ENCODE measurements at regions not wholly inside any gene's neighbourhood (a gene's known extent, or its start where the extent isn't known, plus 50 kb on each side); places are given as distances from the start of the nearest gene placed in this dataset.

GRCh38 chr11:109506115-109506514, 84.1 kb downstream of the C11orf87 start:
- no peaks in the 10 kb centered on the region for H3K4me1 Mint-ChIP-seq (ENCODE audit: low read depth)
- H3K27me3 ChIP-seq (ENCODE audit: control insufficient read depth in 1 of 2, insufficient read depth in 2 of 2, low read length in 2 of 2), result no peaks in the 10 kb centered on the region
- H3K36me3 ChIP-seq (ENCODE audit: insufficient read depth, low read length), result no peaks in the 10 kb centered on the region
- DNase-seq (no peak), ATAC-seq (ENCODE audit: poor library complexity) (no peak)
- H3K9me3 ChIP-seq (ENCODE audit: control insufficient read depth in 1 of 2, insufficient read depth in 1 of 2, low read length in 2 of 2), result no peaks in the 10 kb centered on the region
- H3K9me3 Mint-ChIP-seq, result no peaks in the 10 kb centered on the region
- H3K4me3 ChIP-seq (ENCODE audit: low read length), result no peak overlapping the region
- intact Hi-C loops (cut with DNase I, micrococcal nuclease), result no loop called here
- H3K27ac Mint-ChIP-seq, result no peak overlapping the region
- no peaks in the 10 kb centered on the region for H3K27me3 Mint-ChIP-seq
- H3K27ac ChIP-seq (ENCODE audit: low read depth in 1 of 2, low read length in 2 of 2), result no peak overlapping the region
- H3K4me1 ChIP-seq (ENCODE audit: insufficient read depth, low read length), result no peaks in the 10 kb centered on the region
- no peak for TF ChIP-seq CTCF (IDR thresholded peaks at IDR 0.05)
- CTCF ChIA-PET, result no interaction called here
- POLR2A ChIA-PET, result no interaction called here
- no peak overlapping the region for H3K4me3 Mint-ChIP-seq
- no peaks in the 10 kb centered on the region for H3K36me3 Mint-ChIP-seq (ENCODE audit: low read depth)

- Mint-ChIP-seq H3K4me1 (ENCODE audit: low read depth) (no peaks in the 10 kb centered on the region), H3K27me3 (no peaks in the 10 kb centered on the region), H3K27ac (no peak overlapping the region), H3K4me3 (no peak overlapping the region), H3K9me3 (no peaks in the 10 kb centered on the region), H3K36me3 (ENCODE audit: low read depth) (no peaks in the 10 kb centered on the region)
- Histone ChIP-seq H3K4me3 (ENCODE audit: low read length) (no peak overlapping the region), H3K9me3 (ENCODE audit: control insufficient read depth in 1 of 2, insufficient read depth in 1 of 2, low read length in 2 of 2) (no peaks in the 10 kb centered on the region), H3K27ac (ENCODE audit: low read depth in 1 of 2, low read length in 2 of 2) (no peak overlapping the region), H3K36me3 (ENCODE audit: insufficient read depth, low read length) (no peaks in the 10 kb centered on the region), H3K4me1 (ENCODE audit: insufficient read depth, low read length) (no peaks in the 10 kb centered on the region), H3K27me3 (ENCODE audit: control insufficient read depth in 1 of 2, insufficient read depth in 2 of 2, low read length in 2 of 2) (no peaks in the 10 kb centered on the region)
- intact Hi-C loops (cut with DNase I, micrococcal nuclease), result no loop called here
- ChIA-PET POLR2A (no interaction called here), CTCF (no interaction called here)
- TF ChIP-seq CTCF (IDR thresholded peaks at IDR 0.05), result no peak
- ATAC-seq (ENCODE audit: poor library complexity) (no peak), DNase-seq (no peak)
Observed at GRCh38 chr11:109507331-109507730, 85.3 kb downstream of the C11orf87 start.

DNA sequence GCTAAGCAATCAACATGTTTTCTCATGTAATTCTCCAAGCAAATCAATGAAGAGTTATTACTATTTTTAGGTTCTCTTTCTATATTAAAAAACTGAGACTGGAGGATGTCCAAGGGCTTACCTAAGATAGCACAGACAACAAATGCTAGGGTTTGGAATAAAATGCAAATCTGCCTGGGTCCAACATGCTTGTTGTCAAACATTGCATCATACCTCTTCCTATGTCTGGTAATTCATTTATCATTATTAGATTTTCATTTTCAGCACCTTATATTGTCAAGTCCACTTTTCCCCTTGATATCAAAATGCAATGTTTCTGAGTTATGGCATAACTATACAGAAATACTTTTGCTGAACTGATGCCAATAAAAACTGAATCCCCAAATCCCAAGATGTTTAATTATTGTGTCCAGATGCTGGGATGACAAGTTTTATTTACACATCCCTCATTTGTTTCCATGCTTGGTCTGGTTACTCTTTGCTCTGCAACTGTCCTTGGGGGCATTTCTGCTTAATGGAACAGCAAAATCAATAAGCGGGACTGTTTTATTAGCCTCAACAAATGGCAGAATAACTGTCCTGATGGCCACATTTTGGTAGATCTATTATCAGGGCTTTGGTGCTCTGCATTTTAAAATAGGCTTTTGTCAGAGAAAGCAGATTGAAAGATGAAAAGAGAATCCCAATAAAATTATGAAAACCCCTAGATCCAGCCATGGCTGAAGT, 86.0 kb downstream of the C11orf87 start:
- intact Hi-C loops (cut with DNase I, micrococcal nuclease), result no loop called here
- Mint-ChIP-seq H3K27ac (no peak overlapping the region), H3K4me1 (ENCODE audit: low read depth) (no peaks in the 10 kb centered on the region), H3K36me3 (ENCODE audit: low read depth) (no peaks in the 10 kb centered on the region), H3K4me3 (no peak overlapping the region), H3K27me3 (no peaks in the 10 kb centered on the region), H3K9me3 (no peaks in the 10 kb centered on the region)
- ATAC-seq (ENCODE audit: poor library complexity), result no peak
- Histone ChIP-seq H3K27me3 (ENCODE audit: control insufficient read depth in 1 of 2, insufficient read depth in 2 of 2, low read length in 2 of 2) (no peaks in the 10 kb centered on the region), H3K4me3 (ENCODE audit: low read length) (no peak overlapping the region), H3K9me3 (ENCODE audit: control insufficient read depth in 1 of 2, insufficient read depth in 1 of 2, low read length in 2 of 2) (no peaks in the 10 kb centered on the region), H3K4me1 (ENCODE audit: insufficient read depth, low read length) (no peaks in the 10 kb centered on the region), H3K27ac (ENCODE audit: low read depth in 1 of 2, low read length in 2 of 2) (no peak overlapping the region), H3K36me3 (ENCODE audit: insufficient read depth, low read length) (no peaks in the 10 kb centered on the region)
- no peak for TF ChIP-seq CTCF (IDR thresholded peaks at IDR 0.05)
- no peak for DNase-seq
- POLR2A ChIA-PET, result no interaction called here
- CTCF ChIA-PET, result no interaction called here
